B cell (primary cell): ENCODE measurements at regions not wholly inside any gene's neighbourhood (a gene's known extent, or its start where the extent isn't known, plus 50 kb on each side); places are given as distances from the start of the nearest gene placed in this dataset.

Experiments
- ATAC-seq: fragments of 200-7000 bp; cut with Tn5 transposase; one replicate; pipeline ENCODE4 v1.10.0; 2021; ENCODE audit warnings: low read depth, mild to moderate bottlenecking, moderate number of reproducible peaks, moderate library complexity
- CTCF ChIA-PET: fragments of 350-600 bp; sonication (Branson Sonifier 250); formaldehyde crosslinking; loops from one replicate; lab custom pipeline; 2021; ENCODE audit warnings: antibody characterized with exemption, inconsistent platforms; lab: Charles Lee
- POLR2A ChIA-PET: fragments of 350-600 bp; sonication (Branson Sonifier 250); formaldehyde crosslinking; loops from one replicate; lab custom pipeline; 2021; ENCODE audit warnings: antibody characterized with exemption; lab: Charles Lee
- DNase-seq: peaks from one replicate; pipeline ENCODE4 v3.0.0; 2013
- H2AFZ ChIP-seq: 2 replicates; pipeline ENCODE4 v1.6.1; 2012; ENCODE audit warnings: mild to moderate bottlenecking, low read depth, low read length; ENCODE audit not compliant: insufficient read depth, poor library complexity, severe bottlenecking
- H3K27ac ChIP-seq, 2 donors: 1 replicate in 1 of 2; 2 replicates in 1 of 2; pipeline ENCODE4 v1.5.1; 2012 to 2013; ENCODE audit warnings: low read length in 2 of 2, mild to moderate bottlenecking in 2 of 2, moderate library complexity in 1 of 2
- H3K27me3 ChIP-seq, 4 experiments: fragments of 200-600 bp in 1 of 4; sonication (generic) in 1 of 4; replicated peaks in 1 of 4; 1 replicate in 2 of 4; 2 replicates in 2 of 4; pipeline versions ENCODE4 v1.6.1 to v1.7.0; 2013 to 2016; ENCODE audit warnings: low read length in 3 of 4, mild to moderate bottlenecking in 2 of 4, mixed read lengths in 1 of 4, moderate library complexity in 1 of 4; ENCODE audit not compliant: insufficient read depth in 4 of 4, control insufficient read depth in 3 of 4; ENCODE audit errors: control extremely low read depth in 1 of 4
- H3K36me3 ChIP-seq, 2 experiments: replicated peaks in 1 of 2; 1 replicate in 1 of 2; 2 replicates in 1 of 2; pipeline versions ENCODE4 v1.6.1 to v1.7.1; 2013; ENCODE audit warnings: low read length in 1 of 2; ENCODE audit not compliant: insufficient read depth in 2 of 2, control insufficient read depth in 1 of 2; ENCODE audit errors: control extremely low read depth in 1 of 2, extremely low read depth in 1 of 2
- H3K4me1 ChIP-seq, 2 donors: fragments of 200-600 bp in 1 of 2; sonication (generic) in 1 of 2; 1 replicate in 1 of 2; 2 replicates in 1 of 2; pipeline versions ENCODE4 v1.5.1 to v1.6.1; 2013 to 2017; ENCODE audit warnings: low read length in 2 of 2; ENCODE audit not compliant: control insufficient read depth in 2 of 2, insufficient read depth in 2 of 2
- H3K4me2 ChIP-seq: replicated peaks from 2 replicates; pipeline ENCODE3; 2012; ENCODE audit warnings: mild to moderate bottlenecking, low read depth, low read length; ENCODE audit not compliant: poor library complexity, severe bottlenecking
- H3K4me3 ChIP-seq, 5 experiments: fragments of 200-600 bp in 1 of 5; sonication (generic) in 1 of 5; 1 replicate in 3 of 5; 2 replicates in 2 of 5; pipeline versions ENCODE4 v1.5.1 to v1.7.0; 2011 to 2016; ENCODE audit warnings: low read length in 4 of 5, mild to moderate bottlenecking in 4 of 5, low read depth in 2 of 5, control low read depth in 1 of 5, moderate library complexity in 1 of 5; ENCODE audit not compliant: insufficient read depth in 1 of 5; ENCODE audit errors: control extremely low read depth in 1 of 5, extremely low read depth in 1 of 5
- H3K79me2 ChIP-seq: fragments of 200-600 bp; sonication (generic); one replicate; pipeline ENCODE4 v1.6.0; 2016; ENCODE audit warnings: low read length; ENCODE audit not compliant: control insufficient read depth, insufficient read depth
- H3K9ac ChIP-seq: fragments of 200-600 bp; sonication (generic); 2 replicates; pipeline ENCODE4 v1.6.1; 2017; ENCODE audit warnings: mild to moderate bottlenecking, low read length, moderate library complexity
- H3K9me3 ChIP-seq, 3 donors: one replicate each; pipeline versions ENCODE4 v1.6.1 to v1.7.1; 2013; ENCODE audit warnings: low read length in 2 of 3; ENCODE audit not compliant: control insufficient read depth in 2 of 3, insufficient read depth in 1 of 3; ENCODE audit errors: control extremely low read depth in 1 of 3
- H4K20me1 ChIP-seq: 2 replicates; pipeline ENCODE4 v1.6.0; 2012; ENCODE audit warnings: mild to moderate bottlenecking, low read length; ENCODE audit not compliant: insufficient read depth, control insufficient read depth, poor library complexity, severe bottlenecking
- H3K27ac Mint-ChIP-seq: one replicate; pipeline ENCODE4 v1.8.0; 2021; ENCODE audit warnings: mixed read lengths
- H3K27me3 Mint-ChIP-seq: one replicate; pipeline ENCODE4 v1.8.0; 2021; ENCODE audit warnings: mixed read lengths
- H3K4me1 Mint-ChIP-seq: one replicate; pipeline ENCODE4 v1.8.0; 2021; ENCODE audit warnings: mixed read lengths
- H3K4me3 Mint-ChIP-seq: one replicate; pipeline ENCODE4 v1.8.0; 2021; ENCODE audit warnings: mixed read lengths
- H3K9me3 Mint-ChIP-seq: one replicate; pipeline ENCODE4 v1.8.0; 2022; ENCODE audit warnings: mixed read lengths; ENCODE audit not compliant: insufficient read depth
- CTCF ChIP-seq: fragments of 200-600 bp; IDR thresholded peaks from one replicate; pipeline ENCODE4 v1.8.0; 2022; ENCODE audit warnings: antibody characterized with exemption, mild to moderate bottlenecking
- EZH2 ChIP-seq: IDR thresholded peaks from 2 replicates; pipeline ENCODE4 v1.6.1; 2012; ENCODE audit warnings: borderline replicate concordance, low read depth, mild to moderate bottlenecking, moderate library complexity, low read length; ENCODE audit not compliant: insufficient read depth, poor library complexity, severe bottlenecking
- intact Hi-C: fragments of 100-400 bp; cut with micrococcal nuclease; formaldehyde crosslinking; loops from one replicate; pipeline ENCODE4 v1.10.0; 2022

DNA sequence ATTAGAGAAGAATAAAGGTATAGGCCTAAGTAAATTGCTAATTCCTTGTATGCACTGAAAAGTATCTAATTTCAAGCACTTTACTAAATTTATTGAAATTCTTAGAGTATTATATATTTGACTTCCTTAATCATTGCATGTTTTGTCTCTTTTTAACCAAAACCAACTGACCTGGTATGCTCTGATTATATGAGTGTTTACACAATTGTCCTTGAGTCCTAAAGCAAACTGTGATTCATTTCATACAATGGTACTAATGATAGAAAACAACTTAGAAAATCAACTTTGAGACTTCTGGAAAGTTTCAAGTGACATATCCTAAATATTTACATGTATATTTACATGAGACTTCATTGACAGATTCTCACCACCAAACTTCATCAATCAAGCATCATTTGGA is 1177.1 kb downstream of the ADGRL3 start:
- Mint-ChIP-seq H3K4me1 (no peaks in the 10 kb centered on the region), H3K27ac (no peak overlapping the region), H3K9me3 (peaks cover 7% of the 10 kb centered on the region), H3K27me3 (no peaks in the 10 kb centered on the region), H3K4me3 (no peak overlapping the region)
- no peak overlapping the region for H3K9ac ChIP-seq
- ChIA-PET POLR2A (no interaction called here), CTCF (no interaction called here)
- TF ChIP-seq CTCF, result no peak
- no peak for TF ChIP-seq EZH2
- intact Hi-C loops, result no loop called here
- H3K36me3 ChIP-seq, result no peaks in the 10 kb centered on the region
- H4K20me1 ChIP-seq, result no peaks in the 10 kb centered on the region
- no peak overlapping the region for H3K4me2 ChIP-seq
- no peak overlapping the region for H3K27ac ChIP-seq
- no peak overlapping the region for H2AFZ ChIP-seq
- no peaks in the 10 kb centered on the region for H3K79me2 ChIP-seq
- no peak overlapping the region for H3K4me3 ChIP-seq
- H3K9me3 ChIP-seq, result no peaks in the 10 kb centered on the region
- H3K27me3 ChIP-seq, result no peaks in the 10 kb centered on the region
- no peaks in the 10 kb centered on the region for H3K4me1 ChIP-seq
- ATAC-seq (no peak), DNase-seq (no peak)

GRCh38 chr4:62366939-62367338 is 1166.8 kb downstream of the ADGRL3 start:
- peaks cover 3% of the 10 kb centered on the region for H3K9me3 Mint-ChIP-seq
- H3K4me3 ChIP-seq, result no peak overlapping the region
- H2AFZ ChIP-seq, result no peak overlapping the region
- H3K27ac ChIP-seq, result no peak overlapping the region
- no peak overlapping the region for H3K4me2 ChIP-seq
- no peak overlapping the region for H3K4me3 Mint-ChIP-seq
- H3K79me2 ChIP-seq, result no peaks in the 10 kb centered on the region
- ATAC-seq (no peak), DNase-seq (no peak)
- no peak overlapping the region for H3K9ac ChIP-seq
- no peaks in the 10 kb centered on the region for H3K36me3 ChIP-seq
- no peaks in the 10 kb centered on the region for H3K27me3 ChIP-seq
- no peaks in the 10 kb centered on the region for H3K4me1 Mint-ChIP-seq
- POLR2A ChIA-PET, result no interaction called here
- TF ChIP-seq EZH2, result no peak
- TF ChIP-seq CTCF, result no peak
- H3K4me1 ChIP-seq, result no peaks in the 10 kb centered on the region
- intact Hi-C loops, result no loop called here
- H4K20me1 ChIP-seq, result no peaks in the 10 kb centered on the region
- no peaks in the 10 kb centered on the region for H3K27me3 Mint-ChIP-seq
- CTCF ChIA-PET, result no interaction called here
- no peaks in the 10 kb centered on the region for H3K9me3 ChIP-seq
- no peak overlapping the region for H3K27ac Mint-ChIP-seq
